UCSD-AML1 (cell line): ENCODE measurements at regions not wholly inside any gene's neighbourhood (a gene's known extent, or its start where the extent isn't known, plus 50 kb on each side); places are given as distances from the start of the nearest gene placed in this dataset.
"Not testable (repeated sequence)": the region's sequence is repeated elsewhere in the genome, so short reads cannot be mapped to it uniquely, and the experiment has no call there.

Experiments used
- DNase-seq: peaks from one replicate; lab custom pipeline; 2025; ENCODE audit not compliant: unreplicated experiment; lab: John Stamatoyannopoulos, UW

DNA sequence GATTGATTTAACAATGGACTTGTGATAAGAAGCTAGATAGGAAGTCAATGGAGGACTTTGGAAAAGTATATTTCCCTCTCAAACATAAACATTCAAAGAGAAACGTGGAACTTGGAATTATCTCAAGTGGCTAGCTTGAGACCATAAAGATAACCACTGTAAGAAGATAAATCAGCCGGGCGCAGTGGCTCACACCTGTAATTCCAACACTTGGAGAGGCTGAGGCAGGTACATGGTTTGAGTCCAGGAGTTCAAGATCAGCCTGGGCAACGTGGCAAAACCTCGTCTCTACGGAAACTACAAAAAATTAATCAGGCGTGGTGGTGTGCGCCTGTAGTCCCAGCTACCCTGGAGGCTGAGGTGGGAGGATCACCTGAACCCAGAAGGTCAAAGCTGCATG, 405.9 kb upstream of the ACVR2A start:
- DNase-seq, result no peak

DNA sequence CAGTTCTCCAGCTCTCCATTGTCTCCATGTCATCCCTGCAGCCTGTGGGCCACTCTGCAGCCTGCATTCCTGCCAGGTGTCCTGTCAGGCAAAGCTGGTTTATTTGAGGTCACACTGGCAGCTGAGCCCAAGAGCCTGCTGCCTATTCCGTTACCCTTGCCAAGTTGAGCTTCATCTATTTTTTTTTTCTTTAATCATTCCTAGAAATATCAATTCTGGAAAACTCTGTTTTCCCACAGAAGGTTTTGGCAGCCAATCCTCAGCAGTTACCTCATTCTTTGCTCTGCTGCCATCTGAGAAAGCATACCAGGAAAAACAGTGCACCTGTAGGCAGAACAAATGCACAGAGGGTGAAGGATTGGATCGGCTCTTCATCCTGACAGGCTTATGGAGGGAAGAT, 411.0 kb upstream of the ACVR2A start:
- DNase-seq, result no peak

DNA sequence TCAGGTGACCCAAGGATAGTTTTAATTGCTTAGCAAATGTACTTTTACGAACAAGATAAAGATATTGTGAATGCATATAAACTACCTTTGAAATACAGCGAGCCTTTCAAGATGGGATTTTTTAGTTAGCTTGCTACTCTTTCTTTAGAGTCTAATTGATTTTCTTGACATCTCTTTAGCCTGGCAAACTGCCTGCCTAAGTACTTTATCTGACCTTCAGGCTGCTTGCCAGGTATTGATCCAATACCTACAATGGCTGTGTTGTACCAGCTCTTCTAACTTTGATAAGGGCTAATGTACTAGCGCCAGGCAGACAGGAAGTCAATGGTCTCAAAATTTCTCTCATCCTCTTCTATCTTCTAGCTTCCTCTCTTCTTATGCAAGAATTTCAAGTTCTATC, 414.4 kb upstream of the ACVR2A start:
- DNase-seq, result no peak

GRCh38 chr2:147428120-147428747, 416.6 kb upstream of the ACVR2A start:
- DNase-seq, result no peak

DNA sequence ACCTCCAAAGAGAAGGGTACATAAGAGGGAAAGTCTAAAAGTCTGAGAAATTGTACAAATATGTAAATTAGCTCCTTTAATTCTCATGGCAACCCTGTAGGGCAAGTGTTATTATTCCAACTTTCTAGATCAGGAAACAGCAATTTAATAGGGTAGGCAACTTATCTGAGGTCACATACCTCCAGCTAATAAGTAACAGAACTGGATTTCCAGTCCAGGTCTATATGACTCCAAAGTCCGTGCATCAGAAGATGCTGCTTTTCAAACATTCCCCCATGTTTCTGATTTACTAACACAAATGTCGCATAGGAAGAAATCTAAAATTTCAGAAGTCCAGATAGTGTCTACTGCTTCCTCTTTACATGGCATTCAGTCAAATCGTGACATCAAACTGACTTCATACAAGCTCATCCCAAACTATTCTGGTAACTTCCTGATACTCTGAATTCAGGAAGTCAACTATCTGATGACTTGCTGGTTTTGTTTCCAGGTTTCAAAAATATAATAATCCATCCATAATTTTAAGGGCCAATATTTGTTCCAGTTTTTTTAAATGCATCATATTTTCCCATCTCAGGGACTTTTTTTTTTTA, 419.3 kb upstream of the ACVR2A start:
- DNase-seq, result no peak

DNA sequence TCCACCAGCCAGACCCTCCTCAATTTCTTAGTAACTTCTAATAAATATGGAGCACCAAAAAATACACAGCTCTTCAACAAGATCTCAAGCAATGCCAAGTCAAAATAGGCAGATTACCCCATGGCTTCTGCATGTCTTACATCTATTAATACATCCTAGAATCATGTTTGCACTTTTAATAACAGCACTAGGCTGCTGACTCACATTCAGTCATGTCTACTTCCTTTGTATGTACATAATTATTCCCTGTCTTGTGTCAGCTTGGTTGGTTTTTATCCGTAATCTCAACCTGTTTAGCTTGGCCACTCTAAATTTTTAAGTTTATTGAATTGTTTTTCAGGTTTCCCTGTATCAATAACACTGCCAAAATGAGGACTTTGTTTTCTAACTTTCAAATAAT, 420.1 kb upstream of the ACVR2A start:
- no peak for DNase-seq

DNA sequence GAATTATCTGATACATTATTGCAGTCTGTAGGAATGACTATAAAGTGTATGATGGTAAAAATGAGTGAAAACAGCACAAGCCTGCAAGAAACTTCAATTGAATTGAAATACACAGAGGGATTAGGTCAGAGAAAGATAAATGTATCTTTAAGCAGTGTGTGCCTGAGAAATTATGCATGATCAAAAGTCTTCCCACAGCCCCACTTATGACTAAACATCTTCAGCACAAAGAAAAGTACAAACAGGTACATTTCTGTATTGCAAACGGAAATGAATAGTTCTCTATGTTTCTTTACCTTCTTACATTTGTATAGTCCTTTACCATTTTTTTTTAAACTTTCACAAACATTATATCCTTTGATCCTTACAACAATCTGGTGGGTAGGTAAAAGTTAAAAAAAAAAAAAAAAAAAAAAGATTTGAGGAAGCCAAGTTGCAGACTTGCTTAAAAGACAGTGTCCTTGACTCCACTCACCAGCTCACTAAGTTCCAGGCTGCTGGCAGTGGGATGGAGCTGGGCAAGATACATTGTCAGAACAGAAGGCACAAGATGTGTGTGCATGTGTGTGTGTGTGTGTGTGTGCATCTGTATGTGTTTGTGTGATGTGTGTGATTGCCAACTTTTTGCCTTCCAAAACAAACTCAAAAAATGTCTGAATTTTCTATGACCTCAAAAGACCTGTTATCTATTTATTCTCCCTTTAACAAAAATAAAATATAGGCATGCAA, 423.7 kb upstream of the ACVR2A start:
- no peak for DNase-seq

- DNase-seq, result no peak
Observed at GRCh38 chr2:147420517-147420916, 424.3 kb upstream of the ACVR2A start.

- no peak for DNase-seq
Observed at GRCh38 chr2:147416099-147416498, 428.7 kb upstream of the ACVR2A start.

DNA sequence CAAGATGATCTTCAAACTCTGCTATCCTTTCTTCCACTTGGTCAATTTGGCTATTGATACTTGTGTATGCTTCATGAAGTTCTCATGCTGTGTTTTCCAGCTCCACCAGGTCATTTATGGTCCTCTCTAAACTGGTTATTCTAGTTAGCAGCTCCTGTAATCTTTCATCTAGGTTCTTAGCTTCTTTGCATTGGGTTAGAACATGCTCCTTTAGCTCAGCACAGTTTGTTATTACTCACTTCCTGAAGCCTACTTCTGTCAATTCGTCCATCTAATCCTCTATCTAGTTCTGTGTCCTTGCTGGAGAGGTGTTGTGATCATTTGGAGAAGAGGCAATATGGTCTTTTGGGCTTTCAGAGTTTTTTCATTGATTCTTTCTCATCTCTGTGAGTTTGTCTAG, 430.2 kb upstream of the ACVR2A start:
- DNase-seq, result not testable (repeated sequence)

- no peak for DNase-seq
Observed at GRCh38 chr2:147408357-147408756, 436.5 kb upstream of the ACVR2A start.

DNA sequence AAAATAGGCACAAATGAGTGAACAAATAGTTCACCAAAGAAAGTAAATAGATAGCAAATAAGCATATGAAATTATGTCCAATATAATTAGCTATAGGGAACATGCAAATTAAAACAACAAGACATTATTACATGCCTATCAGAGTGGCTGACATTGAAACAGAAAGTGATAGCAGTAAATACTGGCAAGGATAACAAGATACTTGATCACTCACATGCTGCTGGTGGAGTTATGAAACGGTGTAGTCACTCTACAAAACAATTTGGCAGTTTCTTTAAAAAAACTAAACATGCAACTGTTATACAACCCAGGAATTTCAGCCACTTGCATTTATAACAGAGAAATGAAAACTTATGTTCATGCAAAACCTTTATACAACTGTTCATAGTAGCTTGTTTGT, 439.2 kb upstream of the ACVR2A start:
- DNase-seq, result no peak

DNA sequence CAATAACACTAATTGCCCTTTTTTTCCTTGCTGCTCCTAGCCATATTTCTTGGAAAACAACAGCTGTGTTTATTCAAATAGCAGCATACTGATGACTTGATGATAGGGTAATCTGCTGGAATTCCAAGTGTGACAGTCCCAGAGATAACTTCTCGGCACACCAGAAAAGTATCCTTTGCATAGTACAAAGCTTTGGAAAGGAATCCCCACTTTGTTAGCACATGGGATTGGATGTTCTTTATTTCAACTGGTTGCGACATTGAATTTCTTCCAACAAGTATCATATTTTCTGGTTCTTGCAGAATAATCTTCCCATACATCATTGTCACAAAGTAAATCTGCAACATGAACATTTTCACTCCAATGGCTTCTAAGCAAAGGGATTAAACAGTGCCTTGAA, 445.8 kb upstream of the ACVR2A start:
- DNase-seq, result no peak

GRCh38 chr2:147398301-147398700, 446.5 kb upstream of the ACVR2A start:
- DNase-seq, result no peak

DNA sequence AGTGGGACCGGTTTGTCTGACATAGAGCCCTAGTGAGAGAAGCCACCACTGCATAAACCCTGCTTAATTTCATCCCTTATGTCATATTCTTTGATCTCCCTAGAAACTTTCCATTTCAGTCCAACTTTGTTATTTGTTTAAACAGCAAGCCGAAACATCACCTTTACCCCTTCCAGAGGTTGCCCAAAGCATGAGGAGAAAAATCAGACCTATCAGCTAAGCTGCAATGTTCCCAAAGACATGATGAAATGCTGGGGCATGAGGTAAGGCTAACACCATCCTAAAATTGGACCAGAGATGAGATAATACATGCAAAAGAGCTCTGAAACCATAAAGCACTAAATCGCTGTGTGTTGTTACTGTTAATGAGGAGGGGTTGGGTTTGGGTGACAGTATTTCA, 447.9 kb upstream of the ACVR2A start:
- DNase-seq, result no peak

DNA sequence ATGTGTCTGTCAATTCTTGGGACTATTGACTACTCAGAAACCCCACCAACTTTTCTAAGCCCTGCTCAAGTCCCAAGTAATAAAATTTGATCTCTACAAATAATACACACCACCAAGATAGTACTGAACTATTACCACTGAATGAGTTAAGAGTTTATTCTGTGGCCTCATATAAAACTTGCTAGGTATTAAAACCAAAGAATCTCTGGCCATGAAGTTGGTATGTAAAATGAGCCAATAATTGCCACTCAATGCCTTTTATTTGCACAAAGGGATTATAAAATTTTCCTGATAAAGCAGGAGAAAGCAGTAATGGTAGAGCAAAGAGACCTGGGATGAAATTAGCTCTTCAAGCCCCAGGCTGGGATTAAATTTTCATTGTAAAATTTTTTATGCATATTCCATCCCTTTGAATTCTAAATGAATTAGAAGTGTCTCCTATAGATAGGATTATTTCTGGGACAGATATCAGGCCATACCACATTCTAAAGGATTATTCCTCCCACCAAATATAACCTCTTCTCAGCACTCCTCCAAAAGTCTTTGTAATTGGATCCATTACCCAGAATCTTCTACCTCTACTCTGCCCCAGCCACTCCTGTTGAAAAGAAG, 450.5 kb upstream of the ACVR2A start:
- no peak for DNase-seq

DNA sequence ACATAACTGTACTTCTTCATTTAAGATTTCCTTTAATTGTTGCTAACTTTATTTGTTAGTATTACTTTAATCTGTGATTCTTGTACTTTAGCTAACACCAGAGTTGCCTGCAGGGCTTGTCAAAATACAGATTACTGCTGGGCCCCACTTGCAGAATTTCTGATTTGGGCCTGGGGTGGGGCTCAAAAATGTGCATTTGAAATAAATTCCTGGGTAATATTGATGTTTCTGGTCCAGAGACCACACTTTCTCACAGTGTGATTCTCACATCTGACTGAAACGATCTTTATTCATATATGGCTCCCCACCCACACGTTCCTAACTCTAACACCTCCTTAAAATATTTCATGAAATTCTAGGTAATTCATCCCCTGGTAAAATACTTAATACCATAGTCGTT, 452.6 kb upstream of the ACVR2A start:
- no peak for DNase-seq

DNA sequence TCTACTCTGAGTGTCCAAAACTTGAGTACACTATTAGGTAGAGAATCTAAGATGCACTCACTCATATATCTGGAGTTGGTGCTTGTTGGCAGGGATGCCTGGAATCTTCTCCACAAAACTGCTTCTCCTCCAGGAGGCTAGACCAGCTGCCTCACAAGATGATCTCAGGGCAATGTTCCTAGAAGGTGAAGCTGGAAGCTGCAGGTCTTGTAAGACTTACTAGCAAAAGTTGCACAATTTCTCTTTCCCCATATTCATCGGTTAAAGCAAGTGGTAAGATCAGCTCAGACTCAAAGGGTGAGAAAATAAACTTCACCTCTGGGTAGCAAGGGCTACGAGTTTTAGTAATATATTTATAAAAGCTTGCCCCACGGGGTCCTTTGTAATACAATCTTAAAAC, 454.4 kb upstream of the ACVR2A start:
- DNase-seq, result no peak

GRCh38 chr2:147389218-147389617, 455.6 kb upstream of the ACVR2A start:
- no peak for DNase-seq

DNA sequence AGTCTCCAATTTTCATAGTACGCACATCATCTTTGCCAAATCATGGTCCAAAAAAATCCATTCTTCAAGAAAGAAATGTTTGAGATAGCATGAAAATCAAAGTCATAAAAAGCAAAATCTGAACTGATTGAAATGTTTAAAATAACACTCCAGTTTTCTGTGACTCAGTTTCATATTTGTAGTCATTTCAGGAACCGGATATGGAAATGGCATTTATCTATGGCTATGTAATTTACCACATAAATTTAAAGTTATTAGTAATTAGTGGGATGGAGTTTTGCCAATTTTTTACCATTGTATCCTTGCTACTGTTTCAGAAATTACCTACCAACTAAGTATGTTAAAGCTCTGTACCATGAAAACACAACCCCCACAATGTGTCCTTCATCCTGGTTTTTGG, 456.6 kb upstream of the ACVR2A start:
- no peak for DNase-seq

DNA sequence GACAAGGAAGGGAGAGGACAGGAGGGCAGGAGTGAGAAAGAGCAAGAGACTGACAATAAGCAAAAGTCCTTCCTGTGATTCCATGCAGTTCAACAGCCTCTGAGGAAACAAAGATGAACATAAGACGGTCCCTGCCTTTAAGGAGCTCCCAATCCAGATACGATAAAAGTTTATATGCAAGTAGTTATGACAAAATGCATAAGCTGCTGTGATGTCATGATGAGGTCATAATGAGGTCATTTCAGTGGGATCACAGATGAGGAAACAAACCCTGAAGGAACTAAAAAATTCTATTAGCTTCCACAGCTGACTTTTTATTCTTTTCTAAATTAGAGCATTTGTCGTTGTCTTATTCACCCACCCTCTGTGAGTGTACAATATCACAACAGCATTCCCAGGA, 458.5 kb upstream of the ACVR2A start:
- DNase-seq, result no peak

GRCh38 chr2:147385600-147385999, 459.2 kb upstream of the ACVR2A start:
- no peak for DNase-seq
